Gastroesophageal sphincter (tissue), 4 donors: ENCODE measurements at regions not wholly inside any gene's neighbourhood (a gene's known extent, or its start where the extent isn't known, plus 50 kb on each side); places are given as distances from the start of the nearest gene placed in this dataset.

Experiments used
- ATAC-seq: fragments of 150-250 bp; one replicate; pipeline ENCODE4 v1.9.1; 2016; ENCODE audit warnings: mild to moderate bottlenecking, moderate library complexity
- H3K27ac ChIP-seq, 4 donors: fragments of 200-600 bp; sonication (generic) in 3 of 4; 1 replicate in 3 of 4; 2 replicates in 1 of 4; pipeline ENCODE4 v1.5.1; 2016 to 2019
- H3K27me3 ChIP-seq: fragments of 200-600 bp; sonication (generic); one replicate; pipeline ENCODE4 v1.5.1; 2019
- H3K36me3 ChIP-seq, 2 donors: fragments of 200-600 bp; sonication (generic); one replicate each; pipeline ENCODE4 v1.5.1; 2019; ENCODE audit warnings: control low read depth in 1 of 2
- H3K4me1 ChIP-seq, 3 donors: fragments of 200-600 bp; sonication (generic); 1 replicate in 2 of 3; 2 replicates in 1 of 3; pipeline ENCODE4 v1.5.1; 2016 to 2019; ENCODE audit warnings: control low read depth in 2 of 3
- H3K4me3 ChIP-seq, 2 donors: fragments of 200-600 bp; sonication (generic); one replicate each; pipeline ENCODE4 v1.5.1; 2019; ENCODE audit warnings: mild to moderate bottlenecking in 1 of 2, moderate library complexity in 1 of 2
- H3K9me3 ChIP-seq, 3 donors: fragments of 200-600 bp; sonication (generic); one replicate each; pipeline ENCODE4 v1.5.1; 2017 to 2019; ENCODE audit warnings: control low read depth in 2 of 3
- CTCF ChIP-seq, 4 experiments: fragments of 200-600 bp in 2 of 4; fragments of 450-650 bp in 2 of 4; sonication (generic) in 1 of 4; IDR thresholded peaks; one replicate each; pipeline ENCODE4 v1.5.1; 2017 to 2019; ENCODE audit warnings: antibody characterized with exemption in 4 of 4, mild to moderate bottlenecking in 2 of 4, moderate library complexity in 2 of 4
- EP300 ChIP-seq: sonication (generic); formaldehyde crosslinking; IDR thresholded peaks from one replicate; pipeline ENCODE4 v1.6.1; 2017; ENCODE audit warnings: antibody characterized with exemption, mild to moderate bottlenecking
- POLR2A ChIP-seq, 2 donors: fragments of 450-650 bp; IDR thresholded peaks; one replicate each; pipeline ENCODE4 v1.6.1; 2017; ENCODE audit warnings: antibody characterized with exemption in 2 of 2, mild to moderate bottlenecking in 2 of 2, moderate library complexity in 1 of 2
- POLR2AphosphoS5 ChIP-seq: sonication (generic); formaldehyde crosslinking; IDR thresholded peaks from one replicate; pipeline ENCODE4 v1.6.1; 2017; ENCODE audit warnings: antibody characterized with exemption
- WGBS, 2 donors: methylation state at CpG; one replicate each; pipeline ENCODE4 v1.1.5; 2018; ENCODE audit warnings: low coverage in 1 of 2; 5-methylcytosine and 5-hydroxymethylcytosine counted together

GRCh38 chr4:182150645-182151044 is 92.6 kb upstream of the TENM3 start:
- 88 to 94% methylated on average over 2 to 3 of the region's 3 CpGs for WGBS, 2 donors

GRCh38 chr4:182155806-182156205 is 87.4 kb upstream of the TENM3 start:
- Histone ChIP-seq H3K36me3 (no peaks in the 10 kb centered on the region), H3K27me3 (peaks cover 1% of the 10 kb centered on the region), H3K9me3 (no peaks in the 10 kb centered on the region), H3K4me1 (no peaks in the 10 kb centered on the region), H3K4me3 (no peak overlapping the region), H3K27ac (no peak overlapping the region)
- no peak for ATAC-seq
- TF ChIP-seq EP300, result no peak
- TF ChIP-seq POLR2AphosphoS5, result no peak
- TF ChIP-seq CTCF (IDR thresholded peaks at IDR 0.05), result no peak
- no peak for TF ChIP-seq POLR2A (IDR thresholded peaks at IDR 0.05)
- WGBS, 2 donors, result 56 to 82% methylated on average over 1 of the region's 1 CpG

More at GRCh38 chr4:182150645-182151044, 92.6 kb upstream of the TENM3 start:
- Histone ChIP-seq H3K4me3 (no peak overlapping the region), H3K4me1 (no peaks in the 10 kb centered on the region), H3K9me3 (no peaks in the 10 kb centered on the region), H3K27ac (no peak overlapping the region), H3K27me3 (peaks cover 30% of the 10 kb centered on the region), H3K36me3 (no peaks in the 10 kb centered on the region)
- no peak for ATAC-seq
- no peak for TF ChIP-seq POLR2A (IDR thresholded peaks at IDR 0.05)
- TF ChIP-seq EP300, result no peak
- TF ChIP-seq POLR2AphosphoS5, result no peak
- no peak for TF ChIP-seq CTCF (IDR thresholded peaks at IDR 0.05)

GRCh38 chr4:182163180-182163579 is 80.0 kb upstream of the TENM3 start:
- no peak for ATAC-seq
- no peak for TF ChIP-seq POLR2AphosphoS5
- TF ChIP-seq CTCF (IDR thresholded peaks at IDR 0.05), result no peak
- no peak for TF ChIP-seq POLR2A (IDR thresholded peaks at IDR 0.05)
- TF ChIP-seq EP300, result no peak
- Histone ChIP-seq H3K27me3 (no peaks in the 10 kb centered on the region), H3K9me3 (no peaks in the 10 kb centered on the region), H3K4me3 (no peak overlapping the region), H3K36me3 (no peaks in the 10 kb centered on the region), H3K4me1 (no peaks in the 10 kb centered on the region), H3K27ac (no peak overlapping the region)
- 71 to 100% methylated on average over 3 to 5 of the region's 8 CpGs for WGBS, 2 donors

DNA sequence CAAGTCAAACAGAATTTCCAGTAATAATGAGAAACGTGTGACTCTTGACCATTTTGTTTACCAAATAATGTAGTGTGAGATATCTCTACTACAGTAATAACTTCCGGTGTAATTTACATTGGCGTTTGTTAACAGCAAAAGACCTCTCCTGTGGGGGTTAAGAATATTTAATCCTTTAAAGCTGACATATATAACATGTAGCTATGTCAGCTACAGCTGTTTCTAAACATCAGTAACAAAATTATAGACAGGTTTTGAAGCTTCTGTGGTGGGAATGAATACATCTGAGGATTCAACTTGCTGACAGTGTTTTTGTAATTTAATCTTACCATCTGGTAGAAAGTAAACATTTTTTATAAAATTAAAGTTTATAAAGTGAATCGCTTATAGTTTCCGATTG is 73.6 kb upstream of the TENM3 start:
- H3K27ac ChIP-seq, result no peak overlapping the region
- no peaks in the 10 kb centered on the region for H3K4me1 ChIP-seq
- no peaks in the 10 kb centered on the region for H3K9me3 ChIP-seq
- no peak for ATAC-seq
- H3K27me3 ChIP-seq, result no peaks in the 10 kb centered on the region
- no peak for TF ChIP-seq POLR2AphosphoS5
- TF ChIP-seq EP300, result no peak
- TF ChIP-seq CTCF (IDR thresholded peaks at IDR 0.05), result no peak
- no peak for TF ChIP-seq POLR2A (IDR thresholded peaks at IDR 0.05)
- H3K4me3 ChIP-seq, result no peak overlapping the region
- 58 to 59% methylated on average over 5 of the region's 5 CpGs for WGBS, 2 donors
- H3K36me3 ChIP-seq, result no peaks in the 10 kb centered on the region

- Histone ChIP-seq H3K9me3 (no peaks in the 10 kb centered on the region), H3K27ac (no peak overlapping the region), H3K4me1 (no peaks in the 10 kb centered on the region), H3K27me3 (no peaks in the 10 kb centered on the region), H3K36me3 (no peaks in the 10 kb centered on the region), H3K4me3 (no peak overlapping the region)
- no peak for TF ChIP-seq POLR2AphosphoS5
- no peak for TF ChIP-seq POLR2A (IDR thresholded peaks at IDR 0.05)
- TF ChIP-seq CTCF (IDR thresholded peaks at IDR 0.05), result no peak
- no peak for TF ChIP-seq EP300
- WGBS, 2 donors, result 61 to 76% methylated on average over 3 of the region's 3 CpGs
- ATAC-seq, result no peak
These were observed 73.2 kb upstream of the TENM3 start for GRCh38 chr4:182169987-182170386.
